Uterus (tissue), 2 donors: ENCODE measurements at regions not wholly inside any gene's neighbourhood (a gene's known extent, or its start where the extent isn't known, plus 50 kb on each side); places are given as distances from the start of the nearest gene placed in this dataset.

Experiments used
- POLR2A ChIP-seq, 2 donors: fragments of 450-650 bp; IDR thresholded peaks; one replicate each; pipeline ENCODE4 v1.6.1; 2016; ENCODE audit warnings: antibody characterized with exemption in 2 of 2, mild to moderate bottlenecking in 1 of 2, moderate library complexity in 1 of 2
- TF ChIP-seq, protein P1 (sequence below), 4 experiments: fragments of 200-600 bp in 2 of 4; fragments of 450-650 bp in 2 of 4; sonication (generic) in 2 of 4; IDR thresholded peaks; one replicate each; pipeline ENCODE4 v1.5.1; 2016 to 2019; ENCODE audit warnings: antibody characterized with exemption in 4 of 4, mild to moderate bottlenecking in 2 of 4, moderate library complexity in 1 of 4

DNA sequence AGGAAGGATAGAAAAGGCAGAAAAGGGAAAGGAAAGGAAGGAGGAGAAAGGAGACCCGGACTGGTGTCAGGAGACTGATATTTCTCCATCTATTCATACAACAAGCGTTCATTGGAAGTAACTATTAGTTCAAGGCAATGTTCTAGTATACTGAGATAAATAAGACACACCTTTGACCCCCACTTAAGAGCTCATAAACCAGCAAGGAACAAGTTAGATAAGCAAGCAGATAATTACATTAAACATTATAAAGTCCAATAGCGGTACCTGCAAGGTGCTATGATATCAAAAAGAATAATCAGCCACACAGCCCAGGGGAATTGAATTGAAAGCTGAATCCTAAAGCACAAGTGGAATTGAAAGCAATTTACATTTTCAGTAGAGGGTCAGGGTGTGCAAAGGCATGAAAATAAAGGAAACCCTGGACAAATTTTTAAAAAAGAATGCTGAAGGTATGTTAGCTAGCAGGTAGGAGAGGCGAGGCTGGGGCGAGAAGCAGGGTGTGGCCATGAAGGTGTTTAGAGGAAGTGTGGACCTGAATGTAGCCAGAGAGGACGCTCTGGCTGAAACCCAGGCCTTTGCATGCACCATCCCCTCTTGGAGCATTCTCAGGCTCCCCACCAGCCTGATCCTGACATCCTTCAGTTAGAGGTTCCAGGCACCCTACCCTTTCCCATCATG is 200.0 kb downstream of the SETD4 start:
- TF ChIP-seq, protein P1, sequence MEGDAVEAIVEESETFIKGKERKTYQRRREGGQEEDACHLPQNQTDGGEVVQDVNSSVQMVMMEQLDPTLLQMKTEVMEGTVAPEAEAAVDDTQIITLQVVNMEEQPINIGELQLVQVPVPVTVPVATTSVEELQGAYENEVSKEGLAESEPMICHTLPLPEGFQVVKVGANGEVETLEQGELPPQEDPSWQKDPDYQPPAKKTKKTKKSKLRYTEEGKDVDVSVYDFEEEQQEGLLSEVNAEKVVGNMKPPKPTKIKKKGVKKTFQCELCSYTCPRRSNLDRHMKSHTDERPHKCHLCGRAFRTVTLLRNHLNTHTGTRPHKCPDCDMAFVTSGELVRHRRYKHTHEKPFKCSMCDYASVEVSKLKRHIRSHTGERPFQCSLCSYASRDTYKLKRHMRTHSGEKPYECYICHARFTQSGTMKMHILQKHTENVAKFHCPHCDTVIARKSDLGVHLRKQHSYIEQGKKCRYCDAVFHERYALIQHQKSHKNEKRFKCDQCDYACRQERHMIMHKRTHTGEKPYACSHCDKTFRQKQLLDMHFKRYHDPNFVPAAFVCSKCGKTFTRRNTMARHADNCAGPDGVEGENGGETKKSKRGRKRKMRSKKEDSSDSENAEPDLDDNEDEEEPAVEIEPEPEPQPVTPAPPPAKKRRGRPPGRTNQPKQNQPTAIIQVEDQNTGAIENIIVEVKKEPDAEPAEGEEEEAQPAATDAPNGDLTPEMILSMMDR (IDR thresholded peaks at IDR 0.05), result no peak
- TF ChIP-seq POLR2A (IDR thresholded peaks at IDR 0.05), result no peak
